ENCODE measurements at regions not wholly inside any gene's neighbourhood (a gene's known extent, or its start where the extent isn't known, plus 50 kb on each side); places are given as distances from the start of the nearest gene placed in this dataset.

GRCh38 chr13:74562381-74562780, 428.2 kb upstream of the KLF12 start:
- TF ChIP-seq MAX (CRISPR knock-in tag; IDR thresholded peaks at IDR 0.05) (no peak), CTCF (IDR thresholded peaks at IDR 0.05) (no peak), SP1 (CRISPR knock-in tag; conservative IDR thresholded peaks at IDR 0.05) (no peak), NFYB (CRISPR knock-in tag; conservative IDR thresholded peaks at IDR 0.05; ENCODE audit: low read depth) (no peak), E2F1 (CRISPR knock-in tag; IDR thresholded peaks at IDR 0.05) (no peak), NFE2L1 (CRISPR knock-in tag; IDR thresholded peaks at IDR 0.05) (no peak), PRDM15 (CRISPR knock-in tag; IDR thresholded peaks at IDR 0.05) (no peak)

Measured in WTC11 (cell line).